ENCODE measurements at regions not wholly inside any gene's neighbourhood (a gene's known extent, or its start where the extent isn't known, plus 50 kb on each side); places are given as distances from the start of the nearest gene placed in this dataset.

DNA sequence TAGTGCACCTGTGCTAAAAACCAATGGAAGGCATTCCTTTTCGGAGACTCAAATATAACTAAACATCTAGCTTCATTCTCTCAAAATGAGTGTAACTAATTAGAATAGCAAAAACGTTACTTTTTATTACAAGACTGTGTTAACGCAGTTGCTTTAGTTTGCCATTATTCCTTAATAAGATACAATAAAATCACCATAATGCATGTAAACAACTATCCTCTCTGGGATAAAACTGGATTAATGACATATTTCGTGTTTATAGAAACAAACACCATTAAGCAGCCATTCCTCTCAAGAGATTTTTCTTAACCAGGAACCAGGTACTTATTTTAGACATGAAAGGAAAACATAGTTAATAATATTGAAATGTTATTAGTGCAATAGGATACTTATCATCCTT is 512.8 kb upstream of the B3GALT2 start:
- Histone ChIP-seq H3K4me2 (no peak overlapping the region), H3K4me3 (no peak overlapping the region), H3K9me3 (no peaks in the 10 kb centered on the region), H3K4me1 (peaks cover 52% of the 10 kb centered on the region), H3K27ac (0 out of 6 replicates have a peak overlapping the region, but pooled peaks of 1 of the 2 experiments have one; percentile 18)
- WGBS (ENCODE audit: missing lambda C conversion rate), result 90% methylated on average over 4 of the region's 4 CpGs
- CTCF ChIA-PET, result no interaction called here
- POLR2A ChIA-PET, result no interaction called here
- DNase-seq (ENCODE audit: low read depth in 1 of 2, low spot score in 1 of 2), result no peak
- TF ChIP-seq RFX5 (IDR thresholded peaks at IDR 0.05), result no peak
- TF ChIP-seq EHF (CRISPR knock-in tag; IDR thresholded peaks at IDR 0.05), result no peak
- TF ChIP-seq HOXA7 (CRISPR knock-in tag; IDR thresholded peaks at IDR 0.05), result no peak
- no peak for TF ChIP-seq CBX2 (IDR thresholded peaks at IDR 0.05; ENCODE audit: borderline replicate concordance, low read depth)
- TF ChIP-seq RARB (CRISPR knock-in tag; IDR thresholded peaks at IDR 0.05), result no peak
- no peak for TF ChIP-seq NFE2L2 (conservative IDR thresholded peaks at IDR 0.05; ENCODE audit: low read length)
- TF ChIP-seq POLR2AphosphoS2 (conservative IDR thresholded peaks at IDR 0.05; ENCODE audit: low read length), result no peak
- TF ChIP-seq, protein P1, sequence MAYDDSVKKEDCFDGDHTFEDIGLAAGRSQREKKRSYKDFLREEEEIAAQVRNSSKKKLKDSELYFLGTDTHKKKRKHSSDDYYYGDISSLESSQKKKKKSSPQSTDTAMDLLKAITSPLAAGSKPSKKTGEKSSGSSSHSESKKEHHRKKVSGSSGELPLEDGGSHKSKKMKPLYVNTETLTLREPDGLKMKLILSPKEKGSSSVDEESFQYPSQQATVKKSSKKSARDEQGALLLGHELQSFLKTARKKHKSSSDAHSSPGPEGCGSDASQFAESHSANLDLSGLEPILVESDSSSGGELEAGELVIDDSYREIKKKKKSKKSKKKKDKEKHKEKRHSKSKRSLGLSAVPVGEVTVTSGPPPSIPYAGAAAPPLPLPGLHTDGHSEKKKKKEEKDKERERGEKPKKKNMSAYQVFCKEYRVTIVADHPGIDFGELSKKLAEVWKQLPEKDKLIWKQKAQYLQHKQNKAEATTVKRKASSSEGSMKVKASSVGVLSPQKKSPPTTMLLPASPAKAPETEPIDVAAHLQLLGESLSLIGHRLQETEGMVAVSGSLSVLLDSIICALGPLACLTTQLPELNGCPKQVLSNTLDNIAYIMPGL (CRISPR knock-in tag; IDR thresholded peaks at IDR 0.05; ENCODE audit: borderline replicate concordance), result no peak
- TF ChIP-seq RCOR1 (IDR thresholded peaks at IDR 0.05; ENCODE audit: low read depth, low read length), result no peak
- no peak for TF ChIP-seq KDM5A (IDR thresholded peaks at IDR 0.05)
- TF ChIP-seq, protein P2, sequence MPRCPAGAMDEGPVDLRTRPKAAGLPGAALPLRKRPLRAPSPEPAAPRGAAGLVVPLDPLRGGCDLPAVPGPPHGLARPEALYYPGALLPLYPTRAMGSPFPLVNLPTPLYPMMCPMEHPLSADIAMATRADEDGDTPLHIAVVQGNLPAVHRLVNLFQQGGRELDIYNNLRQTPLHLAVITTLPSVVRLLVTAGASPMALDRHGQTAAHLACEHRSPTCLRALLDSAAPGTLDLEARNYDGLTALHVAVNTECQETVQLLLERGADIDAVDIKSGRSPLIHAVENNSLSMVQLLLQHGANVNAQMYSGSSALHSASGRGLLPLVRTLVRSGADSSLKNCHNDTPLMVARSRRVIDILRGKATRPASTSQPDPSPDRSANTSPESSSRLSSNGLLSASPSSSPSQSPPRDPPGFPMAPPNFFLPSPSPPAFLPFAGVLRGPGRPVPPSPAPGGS (IDR thresholded peaks at IDR 0.05), result no peak
- TF ChIP-seq RNF2 (IDR thresholded peaks at IDR 0.05; ENCODE audit: borderline replicate concordance, low read depth), result no peak
- TF ChIP-seq GATA3 (IDR thresholded peaks at IDR 0.05; ENCODE audit: borderline replicate concordance), result no peak
- peak; percentile 86 for FAIRE-seq
- ATAC-seq, result no peak

DNA sequence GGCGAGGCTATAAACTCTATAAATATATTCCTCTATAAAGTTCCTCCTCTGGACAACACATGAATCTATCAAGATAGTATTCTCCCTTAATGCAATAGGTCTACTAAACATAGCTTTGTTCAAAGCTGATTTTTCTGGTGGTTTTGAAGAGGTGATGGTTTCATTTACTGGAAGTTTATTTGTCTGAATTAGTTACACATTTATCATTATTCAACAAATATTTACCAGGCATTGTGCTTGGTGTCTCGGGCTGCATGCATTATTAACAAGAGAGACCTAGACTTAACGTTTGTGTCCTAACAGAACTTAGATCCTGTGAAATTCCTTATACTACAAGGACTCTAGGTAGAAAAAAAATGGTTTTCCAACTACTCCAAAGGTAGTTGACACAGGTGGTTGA is 511.4 kb upstream of the B3GALT2 start:
- DNase-seq (ENCODE audit: low read depth in 1 of 2, low spot score in 1 of 2) (no peak), FAIRE-seq (peak; percentile 56), ATAC-seq (no peak)
- WGBS (ENCODE audit: missing lambda C conversion rate), result 21% methylated on average over 3 of the region's 3 CpGs
- peak overlapping the region; percentile 39; the same call in 2 of the 3 replicates for H3K4me2 ChIP-seq
- H3K9me3 ChIP-seq, result no peaks in the 10 kb centered on the region
- no peak for TF ChIP-seq SREBF2 (IDR thresholded peaks at IDR 0.05)
- TF ChIP-seq RNF2 (IDR thresholded peaks at IDR 0.05; ENCODE audit: borderline replicate concordance, low read depth), result no peak
- ChIA-PET CTCF (no interaction called here), POLR2A (no interaction called here)
- no peak overlapping the region for H3K4me3 ChIP-seq
- H3K27ac ChIP-seq, result peak overlapping the region; percentile 24 to 26; a peak in 3 of 6 replicates
- H3K4me1 ChIP-seq, result peaks cover 38% of the 10 kb centered on the region

DNA sequence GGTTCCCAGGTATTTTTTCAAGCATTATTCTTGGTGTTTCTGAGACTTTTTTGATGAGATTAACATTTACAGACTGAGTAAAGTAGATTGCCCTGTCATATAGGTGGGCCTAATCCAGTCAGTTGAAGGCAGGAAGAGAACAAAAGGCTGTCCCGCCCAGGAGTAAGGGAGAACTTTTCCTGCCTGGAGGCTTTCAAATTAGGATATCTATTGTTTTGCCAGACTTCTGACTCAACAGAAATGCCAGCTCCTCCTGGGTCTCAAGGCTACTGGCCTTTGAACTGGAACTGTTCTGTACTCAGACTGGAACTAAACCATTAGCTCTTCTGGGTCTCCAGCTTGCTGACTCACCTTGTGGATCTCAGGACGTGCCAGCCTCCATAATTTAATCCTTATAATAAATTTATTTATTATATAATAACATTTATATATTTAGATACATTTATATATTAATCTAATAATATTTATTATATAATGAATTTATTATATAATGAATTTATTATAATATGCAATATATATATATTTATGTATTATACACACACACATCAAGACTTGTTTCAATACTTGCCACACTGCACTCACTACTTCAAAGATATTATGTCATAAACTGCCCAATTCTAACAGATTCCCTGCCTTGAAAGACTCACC is 510.8 kb upstream of the B3GALT2 start:
- DNase-seq (ENCODE audit: low read depth in 1 of 2, low spot score in 1 of 2) (peak in 1 of 2 experiments; percentile 49), FAIRE-seq (no peak), ATAC-seq (peak in 1 of 2 experiments; percentile 26; a peak in 1 of 6 replicates)
- CTCF ChIA-PET, result interaction anchor here (1.2 kb wide), 1 partner anchor 9 kb away, joined by 3 read pairs; no protein-coding TSS in a partner anchor
- peak overlapping the region; percentile 39; the same call in 2 of the 3 replicates for H3K4me2 ChIP-seq
- H3K4me3 ChIP-seq, result no peak overlapping the region
- TF ChIP-seq POLR2A (IDR thresholded peaks at IDR 0.05; ENCODE audit: low read length) (no peak), SREBF2 (IDR thresholded peaks at IDR 0.05) (no peak), RCOR1 (IDR thresholded peaks at IDR 0.05; ENCODE audit: low read depth, low read length) (no peak), FOSL2 (IDR thresholded peaks at IDR 0.05) (no peak), FOSL2 (CRISPR knock-in tag; IDR thresholded peaks at IDR 0.05) (no peak), ZSCAN20 (CRISPR knock-in tag; IDR thresholded peaks at IDR 0.05) (no peak), CBX2 (IDR thresholded peaks at IDR 0.05; ENCODE audit: borderline replicate concordance, low read depth) (no peak), CHD4 (IDR thresholded peaks at IDR 0.05; ENCODE audit: borderline replicate concordance) (no peak), ZC3H11A (IDR thresholded peaks at IDR 0.05) (no peak), ZNF302 (CRISPR knock-in tag; IDR thresholded peaks at IDR 0.05) (no peak), JUN (IDR thresholded peaks at IDR 0.05) (no peak), HOXB5 (CRISPR knock-in tag; IDR thresholded peaks at IDR 0.05) (no peak), RAD21 (conservative IDR thresholded peaks at IDR 0.05 in 1 of 2, IDR thresholded peaks at IDR 0.05 in 1 of 2) (no peak)
- TF ChIP-seq, protein P1 (CRISPR knock-in tag; IDR thresholded peaks at IDR 0.05; ENCODE audit: borderline replicate concordance), result no peak
- TF ChIP-seq, protein P3, sequence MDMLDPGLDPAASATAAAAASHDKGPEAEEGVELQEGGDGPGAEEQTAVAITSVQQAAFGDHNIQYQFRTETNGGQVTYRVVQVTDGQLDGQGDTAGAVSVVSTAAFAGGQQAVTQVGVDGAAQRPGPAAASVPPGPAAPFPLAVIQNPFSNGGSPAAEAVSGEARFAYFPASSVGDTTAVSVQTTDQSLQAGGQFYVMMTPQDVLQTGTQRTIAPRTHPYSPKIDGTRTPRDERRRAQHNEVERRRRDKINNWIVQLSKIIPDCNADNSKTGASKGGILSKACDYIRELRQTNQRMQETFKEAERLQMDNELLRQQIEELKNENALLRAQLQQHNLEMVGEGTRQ (IDR thresholded peaks at IDR 0.05), result no peak
- H3K9me3 ChIP-seq, result no peaks in the 10 kb centered on the region
- H3K27ac ChIP-seq, result peak overlapping the region; percentile 24 to 28; a peak in 3 of 6 replicates
- POLR2A ChIA-PET, result no interaction called here
- WGBS (ENCODE audit: missing lambda C conversion rate), result 62% methylated on average over 2 of the region's 2 CpGs
- peaks cover 32% of the 10 kb centered on the region for H3K4me1 ChIP-seq

Measured in A549 (cell line).